Hepatocyte (in vitro differentiated cells): ENCODE measurements at regions not wholly inside any gene's neighbourhood (a gene's known extent, or its start where the extent isn't known, plus 50 kb on each side); places are given as distances from the start of the nearest gene placed in this dataset.

Experiments used
- DNase-seq: peaks from one replicate; pipeline ENCODE4 v3.0.0-alpha.2; 2016; ENCODE audit warnings: low spot score
- H2AFZ ChIP-seq: fragments of 200-600 bp; sonication (generic); 2 replicates; pipeline ENCODE4 v1.6.0; 2016; ENCODE audit warnings: antibody characterized with exemption, mild to moderate bottlenecking
- H3K27ac ChIP-seq: fragments of 200-600 bp; sonication (generic); 2 replicates; pipeline ENCODE4 v1.5.1; 2016; ENCODE audit warnings: mild to moderate bottlenecking
- H3K27me3 ChIP-seq: fragments of 200-600 bp; sonication (generic); 2 replicates; pipeline ENCODE4 v1.6.1; 2016
- H3K36me3 ChIP-seq: fragments of 200-600 bp; sonication (generic); replicated peaks from 2 replicates; pipeline ENCODE4 v1.5.1; 2016; ENCODE audit warnings: low read depth; ENCODE audit not compliant: insufficient read depth
- H3K4me1 ChIP-seq: fragments of 200-600 bp; sonication (generic); 2 replicates; pipeline ENCODE4 v1.5.1; 2016; ENCODE audit warnings: mild to moderate bottlenecking, moderate library complexity; ENCODE audit not compliant: insufficient read depth
- H3K4me2 ChIP-seq: fragments of 200-600 bp; sonication (generic); 2 replicates; pipeline ENCODE4 v1.6.0; 2016
- H3K4me3 ChIP-seq: fragments of 200-600 bp; sonication (generic); 2 replicates; pipeline ENCODE4 v1.5.1; 2016; ENCODE audit warnings: mild to moderate bottlenecking
- H3K79me2 ChIP-seq: fragments of 200-600 bp; sonication (generic); 2 replicates; pipeline ENCODE4 v1.6.0; 2017; ENCODE audit warnings: mild to moderate bottlenecking
- H3K9me2 ChIP-seq: fragments of 200-600 bp; sonication (generic); replicated peaks from 2 replicates; pipeline ENCODE4 v1.6.0; 2017; ENCODE audit warnings: mild to moderate bottlenecking; ENCODE audit not compliant: insufficient read depth
- H3K9me3 ChIP-seq: fragments of 200-600 bp; sonication (generic); 2 replicates; pipeline ENCODE4 v1.5.1; 2016; ENCODE audit warnings: low read depth, mild to moderate bottlenecking
- H4K20me1 ChIP-seq: fragments of 200-600 bp; sonication (generic); 2 replicates; pipeline ENCODE4 v1.6.0; 2016; ENCODE audit warnings: mild to moderate bottlenecking; ENCODE audit not compliant: insufficient read depth, poor library complexity, severe bottlenecking
- EZH2 ChIP-seq: fragments of 200-600 bp; sonication (generic); IDR thresholded peaks from 2 replicates; pipeline ENCODE4 v1.6.1; 2016; ENCODE audit warnings: antibody characterized with exemption, mild to moderate bottlenecking, borderline replicate concordance
- EZH2phosphoT487 ChIP-seq: fragments of 200-600 bp; sonication (generic); IDR thresholded peaks from one replicate; pipeline ENCODE4 v1.6.1; 2018; ENCODE audit warnings: antibody characterized with exemption, mild to moderate bottlenecking, low read depth, moderate library complexity; ENCODE audit not compliant: unreplicated experiment, severe bottlenecking
- WGBS: methylation state at CpG from one replicate; pipeline ENCODE4 v1.1.6; 2016; ENCODE audit warnings: low lambda C conversion rate; ENCODE audit errors: missing lambda C conversion rate; 5-methylcytosine and 5-hydroxymethylcytosine counted together
- TF ChIP-seq, protein P1 (sequence below): fragments of 200-600 bp; sonication (generic); IDR thresholded peaks from 2 replicates; pipeline ENCODE4 v1.5.1; 2016; ENCODE audit warnings: antibody characterized with exemption, mild to moderate bottlenecking; ENCODE audit not compliant: poor library complexity

DNA sequence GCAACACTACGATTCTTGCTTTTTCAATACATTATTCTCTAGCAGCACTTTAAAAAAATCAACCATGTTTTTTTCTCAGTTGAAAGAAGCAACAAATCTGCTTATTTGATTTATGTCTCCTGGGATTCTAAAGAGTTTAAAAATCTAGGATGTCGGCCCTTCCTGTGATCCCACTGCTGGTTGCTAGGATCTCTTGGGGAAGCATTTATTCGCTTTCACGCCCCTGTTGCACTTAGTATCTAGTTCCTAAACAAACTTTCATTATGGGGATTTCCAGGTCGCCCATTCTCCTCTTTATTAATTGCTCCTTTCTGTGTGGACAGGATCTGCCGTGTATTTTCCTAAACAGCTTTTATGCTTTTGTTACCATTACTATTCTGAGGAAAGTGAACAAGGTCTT lies 313.5 kb downstream of the AGTPBP1 start:
- TF ChIP-seq EZH2phosphoT487, result no peak
- no peak for TF ChIP-seq EZH2
- TF ChIP-seq, protein P1, sequence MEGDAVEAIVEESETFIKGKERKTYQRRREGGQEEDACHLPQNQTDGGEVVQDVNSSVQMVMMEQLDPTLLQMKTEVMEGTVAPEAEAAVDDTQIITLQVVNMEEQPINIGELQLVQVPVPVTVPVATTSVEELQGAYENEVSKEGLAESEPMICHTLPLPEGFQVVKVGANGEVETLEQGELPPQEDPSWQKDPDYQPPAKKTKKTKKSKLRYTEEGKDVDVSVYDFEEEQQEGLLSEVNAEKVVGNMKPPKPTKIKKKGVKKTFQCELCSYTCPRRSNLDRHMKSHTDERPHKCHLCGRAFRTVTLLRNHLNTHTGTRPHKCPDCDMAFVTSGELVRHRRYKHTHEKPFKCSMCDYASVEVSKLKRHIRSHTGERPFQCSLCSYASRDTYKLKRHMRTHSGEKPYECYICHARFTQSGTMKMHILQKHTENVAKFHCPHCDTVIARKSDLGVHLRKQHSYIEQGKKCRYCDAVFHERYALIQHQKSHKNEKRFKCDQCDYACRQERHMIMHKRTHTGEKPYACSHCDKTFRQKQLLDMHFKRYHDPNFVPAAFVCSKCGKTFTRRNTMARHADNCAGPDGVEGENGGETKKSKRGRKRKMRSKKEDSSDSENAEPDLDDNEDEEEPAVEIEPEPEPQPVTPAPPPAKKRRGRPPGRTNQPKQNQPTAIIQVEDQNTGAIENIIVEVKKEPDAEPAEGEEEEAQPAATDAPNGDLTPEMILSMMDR, result no peak
- Histone ChIP-seq H3K9me2 (no peaks in the 10 kb centered on the region), H3K27me3 (no peaks in the 10 kb centered on the region), H3K4me1 (peaks cover 13% of the 10 kb centered on the region), H3K4me2 (no peak overlapping the region), H3K36me3 (no peaks in the 10 kb centered on the region), H3K27ac (no peak overlapping the region), H4K20me1 (no peaks in the 10 kb centered on the region), H2AFZ (no peak overlapping the region), H3K79me2 (no peaks in the 10 kb centered on the region), H3K9me3 (no peaks in the 10 kb centered on the region), H3K4me3 (no peak overlapping the region)
- DNase-seq, result no peak
- 94% methylated on average over 6 of the region's 6 CpGs for WGBS

DNA sequence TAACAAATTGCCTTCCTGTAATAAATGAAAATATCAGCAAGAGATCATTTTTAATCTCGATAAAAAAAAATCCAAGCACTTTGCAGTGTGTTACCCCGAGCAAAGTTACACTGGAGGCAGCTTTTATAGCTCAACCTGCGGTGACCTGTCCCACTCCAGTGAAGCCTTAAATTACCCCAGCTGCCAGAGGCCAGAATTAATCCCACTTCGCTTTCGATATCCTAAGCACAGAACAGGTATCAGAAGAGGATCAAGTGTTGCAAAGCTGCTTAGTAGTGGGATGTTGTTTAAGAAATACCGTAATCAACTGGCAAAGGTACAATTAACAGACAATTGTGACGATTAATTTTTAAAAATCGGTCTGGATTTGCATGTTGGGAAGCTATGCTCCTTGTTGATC lies 314.0 kb downstream of the AGTPBP1 start:
- no peak overlapping the region for H3K4me3 ChIP-seq
- 93% methylated on average over 8 of the region's 8 CpGs for WGBS
- peaks cover 13% of the 10 kb centered on the region for H3K4me1 ChIP-seq
- DNase-seq, result no peak
- no peak overlapping the region for H3K4me2 ChIP-seq
- H2AFZ ChIP-seq, result no peak overlapping the region
- no peaks in the 10 kb centered on the region for H4K20me1 ChIP-seq
- H3K27me3 ChIP-seq, result no peaks in the 10 kb centered on the region
- H3K27ac ChIP-seq, result no peak overlapping the region
- H3K79me2 ChIP-seq, result no peaks in the 10 kb centered on the region
- no peaks in the 10 kb centered on the region for H3K9me3 ChIP-seq
- no peaks in the 10 kb centered on the region for H3K36me3 ChIP-seq
- no peaks in the 10 kb centered on the region for H3K9me2 ChIP-seq
- TF ChIP-seq EZH2, result no peak
- no peak for TF ChIP-seq EZH2phosphoT487
- TF ChIP-seq, protein P1, result no peak

DNA sequence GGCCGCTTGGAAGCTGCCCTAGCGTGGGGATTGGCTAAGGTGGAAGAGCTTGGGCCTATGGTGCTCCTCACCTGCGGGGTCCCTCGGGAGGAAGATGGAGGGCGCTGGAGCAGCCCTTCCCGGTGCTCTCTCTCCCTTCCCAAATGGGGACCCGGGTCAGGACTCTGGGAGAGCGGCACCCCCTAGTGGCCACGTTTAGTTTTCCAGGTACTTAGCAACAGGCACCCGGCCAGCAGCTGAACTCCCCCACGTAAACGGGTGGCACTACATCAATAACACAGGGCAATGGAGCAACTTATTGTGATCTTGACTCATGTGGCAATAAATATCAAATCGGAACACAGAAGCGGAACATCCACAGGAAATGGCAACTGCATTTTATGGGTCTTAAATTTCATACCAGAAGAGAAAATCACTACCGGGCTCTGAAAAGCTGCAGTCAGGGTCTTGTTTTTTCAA lies 316.6 kb downstream of the AGTPBP1 start:
- WGBS, result 18% methylated on average over 15 of the region's 15 CpGs
- TF ChIP-seq EZH2, result no peak
- TF ChIP-seq, protein P1, result peak; percentile 78
- Histone ChIP-seq H3K4me2 (peak overlapping the region; percentile 64), H3K4me3 (no peak overlapping the region), H3K9me3 (no peaks in the 10 kb centered on the region), H3K79me2 (no peaks in the 10 kb centered on the region), H2AFZ (peak overlapping the region; percentile 21), H4K20me1 (no peaks in the 10 kb centered on the region), H3K9me2 (no peaks in the 10 kb centered on the region), H3K27ac (no peak overlapping the region), H3K36me3 (no peaks in the 10 kb centered on the region), H3K4me1 (peaks cover 6% of the 10 kb centered on the region), H3K27me3 (no peaks in the 10 kb centered on the region)
- peak; percentile 83 for DNase-seq

DNA sequence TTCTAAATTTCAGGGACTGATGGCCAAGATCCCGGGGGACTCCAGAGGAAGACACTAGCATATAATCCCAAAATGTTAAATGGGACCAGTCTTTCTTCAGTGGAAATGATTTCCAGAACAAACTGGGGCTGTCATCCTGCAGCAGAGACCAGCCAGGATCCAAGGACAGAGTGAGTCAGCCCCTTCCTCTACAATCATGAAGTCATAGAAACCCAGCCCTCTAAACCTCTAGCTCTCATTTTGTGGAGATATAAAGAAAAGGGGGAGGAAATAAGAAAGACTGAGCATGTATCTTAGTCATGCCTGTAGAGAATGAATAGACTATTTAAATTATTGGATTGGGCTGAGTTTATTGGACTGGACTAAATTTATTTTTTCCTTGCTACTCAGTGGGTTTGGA lies 318.3 kb downstream of the AGTPBP1 start:
- Histone ChIP-seq H3K4me1 (peaks cover 6% of the 10 kb centered on the region), H3K36me3 (no peaks in the 10 kb centered on the region), H3K79me2 (no peaks in the 10 kb centered on the region), H3K9me2 (no peaks in the 10 kb centered on the region), H2AFZ (no peak overlapping the region), H3K27me3 (no peaks in the 10 kb centered on the region), H3K27ac (no peak overlapping the region), H3K9me3 (no peaks in the 10 kb centered on the region), H3K4me3 (no peak overlapping the region), H4K20me1 (no peaks in the 10 kb centered on the region), H3K4me2 (no peak overlapping the region)
- no peak for DNase-seq
- 86% methylated on average over 1 of the region's 1 CpG for WGBS
- TF ChIP-seq, protein P1, result no peak
- no peak for TF ChIP-seq EZH2
- TF ChIP-seq EZH2phosphoT487, result no peak
